Activated CD8-positive, alpha-beta memory T cell treated with anti-CD3 and anti-CD28 coated beads, Interleukin-2, amount 50 U/mL, for 24 hours (primary cell): ENCODE measurements at regions not wholly inside any gene's neighbourhood (a gene's known extent, or its start where the extent isn't known, plus 50 kb on each side); places are given as distances from the start of the nearest gene placed in this dataset.

Experiments
- DNase-seq: peaks from one replicate; pipeline ENCODE4 v3.0.0-alpha.2; 2020; ENCODE audit errors: extremely low read depth

- DNase-seq, result no peak
Observed at GRCh38 chr4:131026771-131027170, 1930.8 kb downstream of the C4orf33 start.

DNA sequence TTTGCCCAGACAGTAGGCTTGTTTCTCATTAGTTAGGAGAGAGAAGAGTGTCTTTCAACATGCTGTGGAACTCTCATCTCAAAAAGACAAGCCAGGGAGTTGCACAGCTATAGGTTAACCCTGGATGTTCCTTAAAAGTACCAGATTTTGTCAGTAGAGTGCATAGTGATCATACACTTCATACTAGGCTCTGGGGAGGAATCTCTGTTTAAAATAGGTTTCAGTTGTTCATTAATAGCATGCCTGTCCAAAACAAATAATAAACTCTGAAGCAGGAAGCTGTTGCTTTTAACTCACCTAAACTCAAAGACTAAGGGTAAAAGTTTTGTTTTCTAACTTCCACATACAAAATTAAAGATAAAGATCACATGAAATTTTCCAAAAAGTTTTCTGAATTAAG is 1948.4 kb downstream of the C4orf33 start:
- DNase-seq, result no peak

GRCh38 chr4:131046821-131047220 is 1950.9 kb downstream of the C4orf33 start:
- DNase-seq, result no peak

DNA sequence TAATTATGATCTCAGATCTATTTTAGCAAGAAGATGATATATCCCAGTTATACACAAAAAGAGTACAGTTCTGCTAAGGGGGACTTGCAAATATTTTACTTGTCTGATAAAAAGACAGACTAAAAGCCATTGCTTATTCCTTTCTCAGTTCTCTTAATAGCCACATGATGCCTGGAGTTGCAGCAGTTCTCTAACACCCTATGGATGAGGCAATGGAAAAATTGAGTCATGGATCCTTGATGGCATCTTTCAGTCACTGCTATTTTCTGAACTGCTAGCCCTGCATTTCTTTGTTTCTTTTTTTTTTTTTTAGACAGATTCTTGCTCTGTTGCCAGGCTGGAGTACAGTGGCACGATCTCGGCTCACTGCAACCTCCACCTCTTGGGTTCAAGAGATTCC is 1956.7 kb downstream of the C4orf33 start:
- DNase-seq, result no peak

DNA sequence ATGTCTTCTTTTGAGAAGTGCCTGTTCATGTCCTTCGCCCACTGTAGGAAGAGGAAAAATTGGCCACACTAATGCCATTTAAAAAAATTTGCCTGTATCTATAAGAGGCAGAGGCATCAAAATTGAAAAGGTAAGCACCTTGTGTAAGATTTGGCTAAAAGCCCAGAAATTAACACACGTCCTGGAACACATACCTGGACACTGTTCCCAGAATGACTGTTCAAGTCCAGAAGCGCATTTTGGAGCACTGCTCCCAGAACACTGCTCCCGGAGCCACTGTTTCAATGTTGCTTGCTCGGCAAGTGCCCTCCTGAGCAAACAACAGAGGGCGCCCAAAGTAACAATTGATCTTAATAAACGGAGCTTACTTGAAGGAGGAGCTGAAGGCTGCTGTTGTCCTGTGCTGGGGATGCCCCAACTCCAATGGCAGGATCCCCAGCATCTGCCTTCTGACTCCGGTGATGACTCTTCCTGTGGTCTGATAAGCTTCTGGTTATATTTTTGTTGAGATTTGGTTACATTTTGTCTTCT is 1958.6 kb downstream of the C4orf33 start:
- DNase-seq, result no peak

GRCh38 chr4:131061734-131062133 is 1965.8 kb downstream of the C4orf33 start:
- DNase-seq, result no peak

GRCh38 chr4:131063878-131064277 is 1967.9 kb downstream of the C4orf33 start:
- DNase-seq, result no peak

DNA sequence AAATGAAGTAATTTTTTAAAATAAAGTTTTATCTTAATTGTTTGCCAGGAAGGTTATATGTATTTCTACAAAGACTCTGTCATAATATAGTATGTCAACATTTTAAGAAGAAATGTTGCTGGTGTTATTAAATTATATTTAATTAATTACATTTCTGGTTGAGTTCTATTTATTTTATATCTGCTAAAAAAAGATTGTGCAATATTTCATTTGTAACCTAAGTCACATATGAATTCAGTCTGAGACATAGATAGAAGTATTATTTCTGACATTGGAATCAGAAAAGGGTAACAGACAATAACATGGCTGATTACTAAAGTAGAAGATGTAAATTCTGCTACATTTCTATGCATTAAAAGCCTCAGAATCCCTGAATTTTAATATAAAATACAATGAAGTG is 1985.1 kb downstream of the C4orf33 start:
- no peak for DNase-seq

GRCh38 chr4:131084997-131085396 is 1989.0 kb downstream of the C4orf33 start:
- DNase-seq, result no peak

GRCh38 chr4:131091896-131092295 is 1995.9 kb downstream of the C4orf33 start:
- no peak for DNase-seq

- no peak for DNase-seq
Observed at GRCh38 chr4:131093303-131093702, 1997.4 kb downstream of the C4orf33 start.

GRCh38 chr4:131098976-131099375 is 2003.0 kb downstream of the C4orf33 start:
- no peak for DNase-seq

DNA sequence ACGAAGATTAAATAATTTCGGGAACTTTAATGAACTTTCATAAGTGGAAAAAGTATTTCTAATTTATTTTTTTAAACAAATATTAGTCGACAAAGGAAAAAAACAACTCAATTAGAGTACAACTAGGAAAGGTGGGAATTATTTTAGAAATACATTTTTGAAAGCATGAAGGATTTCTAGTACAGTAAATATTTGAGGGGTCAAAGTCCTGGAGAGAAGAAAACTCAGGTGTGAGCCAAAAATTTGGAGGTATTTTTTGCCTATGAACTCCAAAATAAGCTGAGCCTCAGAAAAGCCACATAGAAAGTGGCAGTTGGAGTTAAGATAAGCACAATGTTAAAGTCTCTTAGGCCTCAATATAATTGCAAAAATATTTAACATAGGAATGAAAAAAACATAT is 2017.3 kb downstream of the C4orf33 start:
- no peak for DNase-seq

DNA sequence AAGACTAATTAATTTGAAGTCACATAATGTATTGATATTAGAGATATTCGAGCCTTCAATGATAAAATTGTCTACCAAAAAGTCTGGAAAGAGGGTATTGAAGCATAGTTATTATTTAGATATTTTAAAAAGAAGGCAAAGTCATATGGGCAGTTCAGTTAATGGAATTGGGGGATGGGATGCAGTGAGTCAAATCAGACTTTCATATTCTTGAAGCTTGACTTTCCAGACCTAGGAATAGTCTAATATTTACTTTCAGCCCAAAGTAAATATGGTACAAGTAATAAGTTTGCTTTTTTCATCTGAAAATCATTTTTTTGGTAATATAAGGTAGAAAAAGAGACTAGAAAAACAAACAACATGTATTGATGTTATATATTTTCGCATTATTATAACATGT is 2017.8 kb downstream of the C4orf33 start:
- no peak for DNase-seq

- DNase-seq, result no peak
Observed at GRCh38 chr4:131119661-131120060, 2023.7 kb downstream of the C4orf33 start.

- no peak for DNase-seq
Observed at GRCh38 chr4:131137196-131137595, 2011.9 kb upstream of the PCDH10 start.

GRCh38 chr4:131159261-131159660 is 1989.8 kb upstream of the PCDH10 start:
- DNase-seq, result no peak

DNA sequence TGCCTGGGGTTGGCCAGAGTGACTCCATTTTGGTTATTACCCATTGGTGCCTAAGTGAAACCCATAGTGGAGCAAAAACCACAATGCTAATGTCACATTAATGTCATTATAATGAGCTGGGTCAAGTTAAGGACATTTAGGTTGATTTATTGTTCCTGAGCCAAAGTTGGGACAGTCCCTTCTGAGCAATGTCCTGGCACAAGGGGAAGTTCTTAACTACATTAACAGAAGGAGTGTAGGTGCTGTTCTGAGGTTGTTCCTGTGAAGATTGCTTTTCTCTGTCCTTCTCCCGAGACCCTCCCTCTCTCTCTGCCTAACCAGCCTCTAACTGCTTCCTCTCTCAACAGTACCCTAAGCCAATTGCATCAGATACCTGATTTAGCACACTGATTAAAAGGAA is 1956.8 kb upstream of the PCDH10 start:
- DNase-seq, result no peak

- DNase-seq, result no peak
Observed at GRCh38 chr4:131207589-131207988, 1941.5 kb upstream of the PCDH10 start.

DNA sequence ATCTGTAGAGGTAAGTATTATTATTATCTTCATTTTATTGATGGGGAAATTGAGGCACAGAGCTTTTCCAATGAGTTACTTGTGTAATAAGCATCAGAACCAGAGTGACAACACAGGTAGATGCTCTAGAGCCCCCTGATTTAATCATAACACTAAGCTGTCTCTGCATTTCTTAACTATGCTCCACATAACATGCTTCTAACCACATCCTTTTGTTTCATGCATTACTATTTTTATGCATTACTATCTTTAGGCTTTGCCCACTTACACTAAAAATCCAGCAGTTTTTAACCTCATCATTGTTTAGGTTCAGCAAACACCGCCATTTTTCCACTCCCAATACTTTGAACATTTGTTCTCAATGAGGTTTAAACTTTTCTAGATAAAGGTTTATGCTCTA is 1900.8 kb upstream of the PCDH10 start:
- DNase-seq, result no peak

DNA sequence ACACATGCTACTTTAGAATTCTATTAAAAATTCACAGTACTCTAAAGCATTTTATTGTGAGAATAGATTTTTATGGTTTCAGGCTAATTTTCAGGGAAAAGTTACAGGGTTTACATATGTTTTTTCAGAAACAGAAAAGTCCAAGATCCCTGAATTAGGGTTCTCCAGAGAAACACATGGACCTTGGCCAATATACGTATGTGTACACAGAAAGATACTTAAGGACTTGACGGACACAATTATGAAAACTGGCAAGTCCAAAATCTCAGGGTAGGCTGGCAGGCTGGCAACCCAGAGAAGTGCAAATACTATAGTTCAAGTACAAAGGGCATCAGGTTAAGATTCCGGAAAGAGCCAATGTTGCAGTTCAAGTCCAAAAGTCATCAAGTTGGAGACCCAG is 1897.8 kb upstream of the PCDH10 start:
- DNase-seq, result no peak

DNA sequence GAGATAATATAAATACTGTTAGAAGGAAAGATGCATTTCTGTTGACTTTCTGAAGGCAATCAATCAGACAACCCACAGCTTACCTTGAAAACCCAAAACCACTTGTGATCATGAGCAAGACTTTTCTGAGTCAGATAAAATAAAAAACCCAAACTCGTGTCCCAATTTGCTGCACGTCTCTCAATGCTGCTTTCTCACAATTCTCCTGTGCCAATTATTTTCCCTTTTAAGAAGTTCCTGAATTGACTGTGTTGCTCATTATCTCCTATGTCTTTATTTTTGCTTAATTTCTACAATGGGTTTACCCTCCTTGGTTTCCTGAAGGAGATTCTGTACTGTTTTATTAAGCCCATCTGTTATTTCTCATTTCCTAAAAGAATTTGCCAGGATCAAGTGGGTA is 1891.9 kb upstream of the PCDH10 start:
- DNase-seq, result no peak

GRCh38 chr4:131258361-131258760 is 1890.7 kb upstream of the PCDH10 start:
- DNase-seq, result no peak

DNA sequence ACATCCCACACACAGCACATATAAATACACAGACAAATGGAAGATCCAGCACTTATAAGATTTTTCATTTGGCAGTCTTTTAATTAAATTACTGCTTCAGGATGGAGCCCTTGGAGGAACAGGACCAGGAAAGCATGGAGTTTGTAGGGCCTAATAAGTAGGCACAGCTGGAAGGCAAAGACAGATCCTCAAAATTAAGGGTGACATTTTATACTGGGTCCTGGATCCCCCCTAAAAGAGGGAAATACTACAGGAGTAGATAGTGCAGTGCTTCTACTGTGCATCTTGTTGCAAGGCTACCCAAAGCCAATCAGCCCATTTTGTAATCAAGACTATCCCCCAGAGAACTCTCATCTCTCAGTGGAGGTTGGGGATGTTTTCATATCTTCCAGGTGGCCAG is 1860.7 kb upstream of the PCDH10 start:
- DNase-seq, result no peak

GRCh38 chr4:131296192-131296591 is 1852.9 kb upstream of the PCDH10 start:
- DNase-seq, result no peak
